ENCODE measurements at regions not wholly inside any gene's neighbourhood (a gene's known extent, or its start where the extent isn't known, plus 50 kb on each side); places are given as distances from the start of the nearest gene placed in this dataset.

GRCh38 chr18:28399781-28400362 is 222.9 kb upstream of the CDH2 start:
- CTCF ChIA-PET, result no interaction called here
- 5% methylated on average over 5 of the region's 5 CpGs for WGBS (ENCODE audit: missing lambda C conversion rate)
- POLR2A ChIA-PET, result no interaction called here
- H3K9me3 ChIP-seq, result no peaks in the 10 kb centered on the region
- no peak for ATAC-seq
- no peaks in the 10 kb centered on the region for H3K4me1 ChIP-seq
- no peak for DNase-seq (ENCODE audit: low read depth in 1 of 2, low spot score in 1 of 2)
- no peak overlapping the region for H3K4me2 ChIP-seq
- H3K4me3 ChIP-seq, result no peak overlapping the region
- no peak for FAIRE-seq
- no peak overlapping the region for H3K27ac ChIP-seq
- TF ChIP-seq EHMT2 (IDR thresholded peaks at IDR 0.05; ENCODE audit: low read depth) (no peak), FOXS1 (CRISPR knock-in tag; IDR thresholded peaks at IDR 0.05) (no peak), RCOR1 (IDR thresholded peaks at IDR 0.05; ENCODE audit: low read depth, low read length) (no peak), SREBF2 (IDR thresholded peaks at IDR 0.05) (no peak), CHD4 (IDR thresholded peaks at IDR 0.05; ENCODE audit: borderline replicate concordance) (no peak), NFE2L2 (conservative IDR thresholded peaks at IDR 0.05; ENCODE audit: low read length) (no peak), KDM5A (IDR thresholded peaks at IDR 0.05) (no peak), HDAC2 (IDR thresholded peaks at IDR 0.05) (no peak), EP300 (IDR thresholded peaks at IDR 0.05) (no peak), MAZ (IDR thresholded peaks at IDR 0.05; ENCODE audit: borderline replicate concordance, low read depth, low read length) (no peak), POLR2AphosphoS2 (conservative IDR thresholded peaks at IDR 0.05; ENCODE audit: low read length) (no peak), BHLHE40 (IDR thresholded peaks at IDR 0.05; ENCODE audit: low read depth, low read length) (no peak), ZC3H11A (IDR thresholded peaks at IDR 0.05) (no peak), REST (IDR thresholded peaks at IDR 0.05) (no peak)

GRCh38 chr18:28398471-28398870 is 221.5 kb upstream of the CDH2 start:
- no peak for FAIRE-seq
- Histone ChIP-seq H3K4me2 (no peak overlapping the region), H3K27ac (no peak overlapping the region), H3K9me3 (no peaks in the 10 kb centered on the region), H3K4me3 (no peak overlapping the region), H3K4me1 (no peaks in the 10 kb centered on the region)
- no peak for DNase-seq (ENCODE audit: low read depth in 1 of 2, low spot score in 1 of 2)
- no peak for TF ChIP-seq FOSB (CRISPR knock-in tag; IDR thresholded peaks at IDR 0.05)
- no peak for TF ChIP-seq ZC3H11A (IDR thresholded peaks at IDR 0.05)
- TF ChIP-seq TP53 (CRISPR knock-in tag; IDR thresholded peaks at IDR 0.05), result no peak
- no peak for TF ChIP-seq ZSCAN20 (CRISPR knock-in tag; IDR thresholded peaks at IDR 0.05)
- TF ChIP-seq GATA3 (IDR thresholded peaks at IDR 0.05; ENCODE audit: borderline replicate concordance), result no peak
- no peak for TF ChIP-seq FOXS1 (CRISPR knock-in tag; IDR thresholded peaks at IDR 0.05)
- TF ChIP-seq JUNB (IDR thresholded peaks at IDR 0.05), result no peak
- POLR2A ChIA-PET, result no interaction called here
- CTCF ChIA-PET, result no interaction called here
- no peak for ATAC-seq
- WGBS (ENCODE audit: missing lambda C conversion rate), result 0% methylated on average over 1 of the region's 1 CpG

- Histone ChIP-seq H3K4me2 (no peak overlapping the region), H3K4me3 (no peak overlapping the region), H3K27ac (no peak overlapping the region), H3K4me1 (no peaks in the 10 kb centered on the region), H3K9me3 (no peaks in the 10 kb centered on the region)
- DNase-seq (ENCODE audit: low read depth in 1 of 2, low spot score in 1 of 2), result no peak
- FAIRE-seq, result no peak
- POLR2A ChIA-PET, result no interaction called here
- no peak for ATAC-seq
- CTCF ChIA-PET, result no interaction called here
- TF ChIP-seq MYC (IDR thresholded peaks at IDR 0.05; ENCODE audit: borderline replicate concordance, low read length) (no peak), RFX5 (IDR thresholded peaks at IDR 0.05) (no peak), FOSL2 (IDR thresholded peaks at IDR 0.05) (no peak), FOSL2 (CRISPR knock-in tag; IDR thresholded peaks at IDR 0.05) (no peak), EHF (CRISPR knock-in tag; IDR thresholded peaks at IDR 0.05) (no peak), HOXA7 (CRISPR knock-in tag; IDR thresholded peaks at IDR 0.05) (no peak), RARB (CRISPR knock-in tag; IDR thresholded peaks at IDR 0.05) (no peak), FOXS1 (CRISPR knock-in tag; IDR thresholded peaks at IDR 0.05) (no peak), CTCF (IDR thresholded peaks at IDR 0.05) (no peak), SREBF2 (IDR thresholded peaks at IDR 0.05) (no peak), MAZ (IDR thresholded peaks at IDR 0.05; ENCODE audit: borderline replicate concordance, low read depth, low read length) (no peak), TFCP2L1 (CRISPR knock-in tag; IDR thresholded peaks at IDR 0.05) (no peak), E2F6 (IDR thresholded peaks at IDR 0.05; ENCODE audit: borderline replicate concordance, low read depth) (no peak)
Observed at GRCh38 chr18:28390022-28390421, 213.1 kb upstream of the CDH2 start.
